ENCODE measurements at regions not wholly inside any gene's neighbourhood (a gene's known extent, or its start where the extent isn't known, plus 50 kb on each side); places are given as distances from the start of the nearest gene placed in this dataset.
A peak's percentile ranks its signal among the peaks of the same experiment; 100 is the strongest.

DNA sequence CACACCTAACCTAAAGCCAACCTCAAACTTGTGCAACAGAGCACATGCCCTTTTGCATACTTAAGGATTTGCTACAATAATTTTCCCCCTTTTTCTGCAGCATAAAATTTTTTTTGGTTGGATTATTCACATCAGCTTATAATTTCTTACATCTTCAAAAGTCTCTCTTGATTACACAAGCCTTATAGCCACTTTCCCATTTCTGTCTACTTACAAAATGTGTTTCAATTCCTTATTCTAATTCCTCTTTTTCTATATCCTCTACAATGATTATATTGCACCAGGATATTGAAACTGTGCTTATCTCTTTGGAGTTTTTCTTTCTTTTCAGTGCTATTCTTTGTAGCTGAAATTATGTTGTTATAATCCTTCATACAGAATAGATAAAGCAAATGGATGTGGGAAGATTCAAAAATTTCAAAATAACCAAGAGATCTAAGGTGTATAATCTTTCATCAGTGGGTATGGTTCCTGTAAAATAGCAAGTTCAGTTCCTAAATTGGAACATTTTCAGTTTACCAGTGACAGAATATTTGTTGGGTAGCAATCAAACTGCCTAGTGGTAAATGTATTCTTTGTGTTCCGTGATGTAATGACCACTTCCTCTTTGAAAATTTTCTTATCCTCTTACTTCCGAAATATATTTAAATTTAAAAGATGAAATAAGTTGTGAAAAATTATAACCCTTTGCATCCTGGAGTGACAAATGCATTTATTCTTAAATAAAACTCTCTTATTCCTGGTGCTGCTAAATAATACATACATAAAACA is 386.8 kb upstream of the CHD1 start:
- TF ChIP-seq, protein P1, sequence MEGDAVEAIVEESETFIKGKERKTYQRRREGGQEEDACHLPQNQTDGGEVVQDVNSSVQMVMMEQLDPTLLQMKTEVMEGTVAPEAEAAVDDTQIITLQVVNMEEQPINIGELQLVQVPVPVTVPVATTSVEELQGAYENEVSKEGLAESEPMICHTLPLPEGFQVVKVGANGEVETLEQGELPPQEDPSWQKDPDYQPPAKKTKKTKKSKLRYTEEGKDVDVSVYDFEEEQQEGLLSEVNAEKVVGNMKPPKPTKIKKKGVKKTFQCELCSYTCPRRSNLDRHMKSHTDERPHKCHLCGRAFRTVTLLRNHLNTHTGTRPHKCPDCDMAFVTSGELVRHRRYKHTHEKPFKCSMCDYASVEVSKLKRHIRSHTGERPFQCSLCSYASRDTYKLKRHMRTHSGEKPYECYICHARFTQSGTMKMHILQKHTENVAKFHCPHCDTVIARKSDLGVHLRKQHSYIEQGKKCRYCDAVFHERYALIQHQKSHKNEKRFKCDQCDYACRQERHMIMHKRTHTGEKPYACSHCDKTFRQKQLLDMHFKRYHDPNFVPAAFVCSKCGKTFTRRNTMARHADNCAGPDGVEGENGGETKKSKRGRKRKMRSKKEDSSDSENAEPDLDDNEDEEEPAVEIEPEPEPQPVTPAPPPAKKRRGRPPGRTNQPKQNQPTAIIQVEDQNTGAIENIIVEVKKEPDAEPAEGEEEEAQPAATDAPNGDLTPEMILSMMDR (IDR thresholded peaks at IDR 0.05; ENCODE audit: insufficient read depth, missing control alignments), result no peak

GRCh38 chr5:99314721-99315120 is 385.9 kb upstream of the CHD1 start:
- TF ChIP-seq, protein P1 (IDR thresholded peaks at IDR 0.05; ENCODE audit: insufficient read depth, missing control alignments), result no peak
- no peak for DNase-seq (ENCODE audit: insufficient read length, low spot score)
- peak; percentile 71 for FAIRE-seq

More for the DNA sequence above, 386.8 kb upstream of the CHD1 start:
- DNase-seq (ENCODE audit: insufficient read length, low spot score) (no peak), FAIRE-seq (no peak)

DNA sequence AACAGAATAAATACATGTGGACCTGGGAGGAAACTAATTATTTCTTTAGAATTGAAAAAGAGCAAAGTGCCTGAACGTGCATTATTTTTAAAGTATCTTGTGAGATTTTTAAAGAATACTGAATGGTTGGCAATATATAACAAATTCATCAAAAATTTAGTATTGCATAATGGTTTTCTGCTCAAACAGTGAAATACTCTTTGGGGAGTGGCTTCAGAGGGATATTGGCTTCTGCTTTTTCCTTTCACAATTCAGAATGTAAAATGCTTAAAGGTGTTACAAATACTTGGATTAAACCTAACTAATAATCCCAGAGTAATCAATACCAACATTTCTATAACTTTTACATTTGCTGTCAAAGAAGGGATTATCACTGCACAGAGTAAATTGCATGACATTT is 379.3 kb upstream of the CHD1 start:
- DNase-seq (ENCODE audit: insufficient read length, low spot score) (no peak), FAIRE-seq (no peak)
- TF ChIP-seq, protein P1 (IDR thresholded peaks at IDR 0.05; ENCODE audit: insufficient read depth, missing control alignments), result no peak

- no peak for DNase-seq (ENCODE audit: insufficient read length, low spot score)
- TF ChIP-seq, protein P1 (IDR thresholded peaks at IDR 0.05; ENCODE audit: insufficient read depth, missing control alignments), result no peak
- no peak for FAIRE-seq
These were observed 376.3 kb upstream of the CHD1 start for GRCh38 chr5:99305045-99305580.

DNA sequence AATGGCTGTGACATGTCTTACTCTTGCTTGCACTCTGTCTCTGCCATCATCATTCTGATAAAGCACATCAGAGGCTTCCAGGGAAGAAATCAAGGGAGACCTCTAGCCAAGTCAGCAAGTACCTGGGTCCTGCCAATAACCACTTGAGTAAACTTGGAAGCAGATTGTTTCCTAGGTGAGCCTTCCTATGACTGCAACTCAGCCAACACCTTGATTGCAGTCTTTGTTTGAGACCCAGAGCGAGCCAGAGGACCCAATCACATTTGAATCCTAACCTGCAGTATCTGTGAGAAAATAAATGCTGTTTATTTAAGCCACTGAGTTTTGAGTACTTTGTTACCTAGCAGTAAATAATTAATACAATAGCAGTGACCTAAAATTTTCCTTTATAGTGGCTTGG is 356.8 kb upstream of the CHD1 start:
- DNase-seq (ENCODE audit: insufficient read length, low spot score), result no peak
- no peak for FAIRE-seq
- TF ChIP-seq, protein P1 (IDR thresholded peaks at IDR 0.05; ENCODE audit: insufficient read depth, missing control alignments), result no peak

DNA sequence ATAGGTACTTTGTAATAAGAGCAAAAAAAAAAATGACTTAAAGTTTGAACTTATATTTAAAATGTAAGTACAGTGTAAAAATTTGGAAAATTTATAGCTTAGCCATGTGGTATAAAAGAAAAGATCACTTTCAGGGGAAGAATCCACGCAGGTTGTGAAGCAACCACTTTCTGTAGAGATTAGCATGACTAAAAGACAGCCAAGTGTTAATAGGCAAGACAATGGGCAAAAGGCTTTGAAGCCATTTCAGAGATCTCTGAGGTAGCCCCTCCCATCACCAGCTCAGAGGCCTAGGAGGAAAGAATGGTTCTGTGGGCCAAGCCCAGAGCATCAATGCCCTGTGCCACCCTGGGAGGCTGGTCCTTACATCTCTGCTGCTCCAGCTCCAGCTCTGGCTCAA is 346.3 kb upstream of the CHD1 start:
- TF ChIP-seq, protein P1 (IDR thresholded peaks at IDR 0.05; ENCODE audit: insufficient read depth, missing control alignments), result no peak
- DNase-seq (ENCODE audit: insufficient read length, low spot score) (no peak), FAIRE-seq (no peak)

DNA sequence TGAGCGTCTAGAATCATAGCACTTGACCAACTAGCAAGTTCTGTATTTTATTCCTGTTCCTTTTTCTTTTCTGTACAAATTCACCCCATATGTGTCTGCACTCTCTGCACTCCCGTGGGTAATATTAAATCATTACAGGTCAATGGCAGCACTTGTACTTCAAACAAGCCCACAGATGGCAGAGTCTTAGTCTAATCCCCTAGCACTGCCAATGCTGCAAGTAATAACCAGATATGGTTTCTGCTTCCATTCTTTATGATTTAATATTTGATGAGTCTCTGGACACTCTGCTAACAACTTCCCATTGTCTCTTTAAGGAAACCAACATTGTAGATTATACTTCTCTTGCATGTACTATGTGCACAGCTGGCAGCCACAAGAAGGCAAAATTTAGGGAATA is 343.8 kb upstream of the CHD1 start:
- TF ChIP-seq, protein P1 (IDR thresholded peaks at IDR 0.05; ENCODE audit: insufficient read depth, missing control alignments), result no peak
- FAIRE-seq, result peak; percentile 85
- DNase-seq (ENCODE audit: insufficient read length, low spot score), result peak; percentile 33
